ENCODE measurements at regions not wholly inside any gene's neighbourhood (a gene's known extent, or its start where the extent isn't known, plus 50 kb on each side); places are given as distances from the start of the nearest gene placed in this dataset.

- DNase-seq (ENCODE audit: low spot score) = no peak
- TF ChIP-seq CTCF (IDR thresholded peaks at IDR 0.05) = no peak
- no peak overlapping the region for H3K27ac ChIP-seq
- H3K4me3 ChIP-seq = no peak overlapping the region
Measured at GRCh38 chr10:37713132-37713501, 144.3 kb downstream of the ZNF248 start.

- Histone ChIP-seq H3K4me3 (no peak overlapping the region), H3K27ac (no peak overlapping the region)
- no peak for DNase-seq (ENCODE audit: low spot score)
- TF ChIP-seq CTCF (IDR thresholded peaks at IDR 0.05) = no peak
Measured at GRCh38 chr10:37712489-37713131, 144.8 kb downstream of the ZNF248 start.

- no peak for DNase-seq (ENCODE audit: low spot score)
- no peak overlapping the region for H3K27ac ChIP-seq
- H3K4me3 ChIP-seq = no peak overlapping the region
- TF ChIP-seq CTCF (IDR thresholded peaks at IDR 0.05) = no peak
Measured at GRCh38 chr10:37711617-37712488, 145.6 kb downstream of the ZNF248 start.

- H3K27ac ChIP-seq = no peak overlapping the region
- TF ChIP-seq CTCF (IDR thresholded peaks at IDR 0.05) = no peak
- no peak overlapping the region for H3K4me3 ChIP-seq
- DNase-seq (ENCODE audit: low spot score) = no peak
Measured at GRCh38 chr10:37710831-37711616, 146.4 kb downstream of the ZNF248 start.

- H3K4me3 ChIP-seq = no peak overlapping the region
Measured at GRCh38 chr10:37707829-37708578, 149.4 kb downstream of the ZNF248 start.

More at GRCh38 chr10:37707829-37708578, 149.4 kb downstream of the ZNF248 start:
- no peak for DNase-seq (ENCODE audit: low spot score)
- no peak overlapping the region for H3K27ac ChIP-seq
- no peak for TF ChIP-seq CTCF (IDR thresholded peaks at IDR 0.05)

Data from coronary artery (tissue), 2 donors.